OCI-LY7 (cell line): ENCODE measurements at regions not wholly inside any gene's neighbourhood (a gene's known extent, or its start where the extent isn't known, plus 50 kb on each side); places are given as distances from the start of the nearest gene placed in this dataset.

Source experiments
- BruUV-seq: library from RNA; stranded (reverse); fragments of 400-500 nt; replicated peaks from 2 replicates; lab custom pipeline; 2021; lab: Mats Ljungman, UMichigan
- CTCF ChIA-PET: fragments of 300-600 bp; sonication (Branson Sonifier 250); formaldehyde crosslinking; loops from one replicate; lab custom pipeline; 2022; ENCODE audit warnings: antibody characterized with exemption; ENCODE audit not compliant: unreplicated experiment; lab: Charles Lee
- POLR2A ChIA-PET: fragments of 300-600 bp; sonication (Branson Sonifier 250); formaldehyde crosslinking; loops from one replicate; lab custom pipeline; 2022; ENCODE audit warnings: antibody characterized with exemption; lab: Charles Lee
- DNase-seq: peaks from one replicate; pipeline ENCODE4 v3.0.0-alpha.2; 2015; ENCODE audit warnings: low spot score
- H2AFZ ChIP-seq: fragments of 200-600 bp; sonication (generic), shearing (Covaris generic); 2 replicates; pipeline ENCODE4 v1.6.1; 2014; ENCODE audit warnings: mild to moderate bottlenecking, antibody characterized with exemption, low read length, moderate library complexity
- H3K27ac ChIP-seq: fragments of 200-600 bp; sonication (generic); 2 replicates; pipeline ENCODE4 v1.5.1; 2014; ENCODE audit warnings: mixed run types, low read depth, mild to moderate bottlenecking, moderate library complexity, low read length, inconsistent platforms; ENCODE audit not compliant: poor library complexity, severe bottlenecking
- H3K36me3 ChIP-seq: fragments of 200-600 bp; sonication (generic); 2 replicates; pipeline ENCODE4 v1.6.1; 2014; ENCODE audit warnings: mild to moderate bottlenecking, antibody characterized with exemption, low read length, moderate library complexity, mixed read lengths; ENCODE audit not compliant: insufficient read depth
- H3K4me1 ChIP-seq: fragments of 200-600 bp; sonication (generic); 2 replicates; pipeline ENCODE4 v1.5.1; 2014; ENCODE audit warnings: mild to moderate bottlenecking, low read length; ENCODE audit not compliant: insufficient read depth, poor library complexity, severe bottlenecking
- H3K4me2 ChIP-seq: fragments of 200-600 bp; sonication (generic); 2 replicates; pipeline ENCODE4 v1.6.1; 2014; ENCODE audit warnings: mild to moderate bottlenecking, low read length
- H3K4me3 ChIP-seq: fragments of 200-600 bp; sonication (generic); 2 replicates; pipeline ENCODE4 v1.5.1; 2014; ENCODE audit warnings: mild to moderate bottlenecking, low read depth, low read length; ENCODE audit not compliant: poor library complexity, severe bottlenecking
- H3K79me2 ChIP-seq: fragments of 200-600 bp; sonication (generic); 2 replicates; pipeline ENCODE4 v1.6.1; 2016; ENCODE audit warnings: low read depth, mild to moderate bottlenecking, low read length, moderate library complexity, mixed read lengths; ENCODE audit not compliant: insufficient read depth
- H3K9me2 ChIP-seq: fragments of 200-600 bp; sonication (generic); 2 replicates; pipeline ENCODE4 v1.6.1; 2016; ENCODE audit warnings: mild to moderate bottlenecking, low read length, mixed read lengths; ENCODE audit not compliant: insufficient read depth
- H3K9me3 ChIP-seq: fragments of 200-600 bp; sonication (generic); 2 replicates; pipeline ENCODE4 v1.6.1; 2014; ENCODE audit warnings: mild to moderate bottlenecking, mixed run types, low read length, mixed read lengths
- H4K20me1 ChIP-seq: fragments of 200-600 bp; sonication (generic); 2 replicates; pipeline ENCODE4 v1.6.1; 2014; ENCODE audit warnings: mild to moderate bottlenecking, antibody characterized with exemption, low read length, moderate library complexity, mixed read lengths; ENCODE audit not compliant: insufficient read depth
- EZH2phosphoT487 ChIP-seq: fragments of 200-600 bp; sonication (generic); IDR thresholded peaks from 2 replicates; pipeline ENCODE4 v1.6.1; 2018; ENCODE audit warnings: low read depth, borderline replicate concordance, mild to moderate bottlenecking, mixed run types, antibody characterized with exemption, low read length, moderate library complexity, mixed read lengths
- intact Hi-C: fragments of 100-400 bp; cut with micrococcal nuclease; formaldehyde crosslinking; loops from one replicate; pipeline ENCODE4 v1.10.0; 2022; ENCODE audit not compliant: unreplicated experiment
- TF ChIP-seq, protein P1 (sequence below): fragments of 200-600 bp; sonication (generic); conservative IDR thresholded peaks from 2 replicates; pipeline ENCODE4 v1.5.1; 2014; ENCODE audit warnings: mild to moderate bottlenecking, antibody characterized with exemption, low read length, moderate library complexity, mixed read lengths

DNA sequence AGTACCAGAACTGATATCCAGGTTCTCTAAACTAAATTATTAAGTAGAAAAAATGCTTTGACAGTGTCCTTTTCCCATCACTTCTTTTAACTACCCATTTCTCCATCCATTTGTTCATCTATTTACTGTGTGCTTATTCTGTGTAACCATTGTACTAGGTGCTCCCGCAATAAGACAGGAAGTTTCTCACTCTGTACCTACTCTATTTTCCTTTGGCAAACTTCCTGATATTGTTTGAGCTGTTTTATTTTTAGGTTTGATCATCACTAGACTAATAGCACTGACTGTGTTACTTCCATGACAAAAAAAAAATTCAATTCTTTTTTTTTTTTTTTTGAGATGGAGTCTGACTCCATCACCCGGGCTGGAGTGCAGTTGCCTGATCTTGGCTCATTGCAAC is 102.5 kb upstream of the CASK start:
- no peak for DNase-seq
- no peak overlapping the region for H3K27ac ChIP-seq
- H4K20me1 ChIP-seq = no peaks in the 10 kb centered on the region
- no peaks in the 10 kb centered on the region for H3K9me2 ChIP-seq
- ChIA-PET CTCF (no interaction called here), POLR2A (no interaction called here)
- no TSS peak for BruUV-seq
- no peak for TF ChIP-seq EZH2phosphoT487
- TF ChIP-seq, protein P1, sequence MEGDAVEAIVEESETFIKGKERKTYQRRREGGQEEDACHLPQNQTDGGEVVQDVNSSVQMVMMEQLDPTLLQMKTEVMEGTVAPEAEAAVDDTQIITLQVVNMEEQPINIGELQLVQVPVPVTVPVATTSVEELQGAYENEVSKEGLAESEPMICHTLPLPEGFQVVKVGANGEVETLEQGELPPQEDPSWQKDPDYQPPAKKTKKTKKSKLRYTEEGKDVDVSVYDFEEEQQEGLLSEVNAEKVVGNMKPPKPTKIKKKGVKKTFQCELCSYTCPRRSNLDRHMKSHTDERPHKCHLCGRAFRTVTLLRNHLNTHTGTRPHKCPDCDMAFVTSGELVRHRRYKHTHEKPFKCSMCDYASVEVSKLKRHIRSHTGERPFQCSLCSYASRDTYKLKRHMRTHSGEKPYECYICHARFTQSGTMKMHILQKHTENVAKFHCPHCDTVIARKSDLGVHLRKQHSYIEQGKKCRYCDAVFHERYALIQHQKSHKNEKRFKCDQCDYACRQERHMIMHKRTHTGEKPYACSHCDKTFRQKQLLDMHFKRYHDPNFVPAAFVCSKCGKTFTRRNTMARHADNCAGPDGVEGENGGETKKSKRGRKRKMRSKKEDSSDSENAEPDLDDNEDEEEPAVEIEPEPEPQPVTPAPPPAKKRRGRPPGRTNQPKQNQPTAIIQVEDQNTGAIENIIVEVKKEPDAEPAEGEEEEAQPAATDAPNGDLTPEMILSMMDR = no peak
- no peak overlapping the region for H3K4me2 ChIP-seq
- H3K4me1 ChIP-seq = no peaks in the 10 kb centered on the region
- H3K4me3 ChIP-seq = no peak overlapping the region
- H3K9me3 ChIP-seq = no peaks in the 10 kb centered on the region
- H3K36me3 ChIP-seq = no peaks in the 10 kb centered on the region
- no peak overlapping the region for H2AFZ ChIP-seq
- H3K79me2 ChIP-seq = no peaks in the 10 kb centered on the region
- intact Hi-C loops = no loop called here

DNA sequence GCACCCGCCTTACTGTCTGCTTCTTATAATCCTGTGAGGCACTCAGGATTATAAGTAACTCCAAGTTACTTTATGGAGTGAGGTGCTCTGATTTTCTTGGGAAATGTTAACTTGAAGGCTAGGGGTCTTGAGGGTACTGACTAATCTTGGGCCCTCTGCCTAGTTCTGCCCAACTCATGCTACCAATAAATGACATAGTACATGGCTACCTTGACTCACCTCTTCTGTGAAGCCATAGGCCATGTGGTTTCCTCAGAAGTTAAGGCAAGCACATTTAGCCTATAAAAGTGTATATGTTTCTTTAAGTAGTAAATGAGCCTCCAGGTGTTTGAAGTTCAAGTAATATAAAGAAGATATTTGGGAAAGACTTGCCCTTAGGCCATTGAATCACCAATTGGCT is 99.8 kb upstream of the CASK start:
- Histone ChIP-seq H3K9me3 (no peaks in the 10 kb centered on the region), H3K9me2 (no peaks in the 10 kb centered on the region), H4K20me1 (no peaks in the 10 kb centered on the region), H3K79me2 (no peaks in the 10 kb centered on the region), H3K4me1 (no peaks in the 10 kb centered on the region), H3K27ac (no peak overlapping the region), H3K4me3 (no peak overlapping the region), H3K4me2 (no peak overlapping the region), H3K36me3 (no peaks in the 10 kb centered on the region), H2AFZ (no peak overlapping the region)
- TF ChIP-seq, protein P1 = no peak
- TF ChIP-seq EZH2phosphoT487 = no peak
- CTCF ChIA-PET = no interaction called here
- BruUV-seq = no TSS peak
- DNase-seq = no peak
- POLR2A ChIA-PET = interaction anchor here (0.6 kb wide), 1 partner anchor 88 kb away, joined by 3 read pairs; no protein-coding TSS in a partner anchor
- intact Hi-C loops = no loop called here

DNA sequence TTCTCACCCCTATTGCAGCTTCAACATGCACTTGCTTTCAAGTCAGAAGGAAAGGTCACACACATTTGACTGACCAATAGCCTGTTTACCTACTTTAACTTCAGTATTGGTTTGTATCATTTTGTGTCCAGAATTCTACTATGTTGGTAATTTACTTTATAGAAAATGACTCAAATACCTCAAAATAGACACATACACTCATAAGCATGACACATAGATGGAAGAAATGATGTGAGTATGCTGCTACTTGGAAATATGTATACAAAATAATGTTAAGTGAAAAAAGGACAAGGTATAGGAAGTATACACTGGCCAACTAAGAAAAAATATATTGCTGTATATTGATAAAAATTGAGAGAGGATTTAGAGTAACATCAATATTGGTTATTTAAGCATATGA is 98.8 kb upstream of the CASK start:
- Histone ChIP-seq H3K27ac (no peak overlapping the region), H3K9me2 (no peaks in the 10 kb centered on the region), H3K9me3 (no peaks in the 10 kb centered on the region), H4K20me1 (no peaks in the 10 kb centered on the region), H3K4me2 (no peak overlapping the region), H3K4me3 (no peak overlapping the region), H3K79me2 (no peaks in the 10 kb centered on the region), H3K4me1 (no peaks in the 10 kb centered on the region), H2AFZ (no peak overlapping the region), H3K36me3 (no peaks in the 10 kb centered on the region)
- no TSS peak for BruUV-seq
- no peak for TF ChIP-seq EZH2phosphoT487
- TF ChIP-seq, protein P1 = no peak
- DNase-seq = no peak
- CTCF ChIA-PET = no interaction called here
- intact Hi-C loops = no loop called here
- POLR2A ChIA-PET = interaction anchor here (1.3 kb wide), 1 partner anchor 14 kb away, joined by 3 read pairs; no protein-coding TSS in a partner anchor
